GM12872 (cell line): ENCODE measurements at regions not wholly inside any gene's neighbourhood (a gene's known extent, or its start where the extent isn't known, plus 50 kb on each side); places are given as distances from the start of the nearest gene placed in this dataset.

Experiments used
- TF ChIP-seq, protein P1 (sequence below): IDR thresholded peaks from 3 replicates; pipeline ENCODE4 v1.5.1; 2011; ENCODE audit warnings: low read depth, mild to moderate bottlenecking, low read length, moderate library complexity; ENCODE audit not compliant: insufficient read depth

DNA sequence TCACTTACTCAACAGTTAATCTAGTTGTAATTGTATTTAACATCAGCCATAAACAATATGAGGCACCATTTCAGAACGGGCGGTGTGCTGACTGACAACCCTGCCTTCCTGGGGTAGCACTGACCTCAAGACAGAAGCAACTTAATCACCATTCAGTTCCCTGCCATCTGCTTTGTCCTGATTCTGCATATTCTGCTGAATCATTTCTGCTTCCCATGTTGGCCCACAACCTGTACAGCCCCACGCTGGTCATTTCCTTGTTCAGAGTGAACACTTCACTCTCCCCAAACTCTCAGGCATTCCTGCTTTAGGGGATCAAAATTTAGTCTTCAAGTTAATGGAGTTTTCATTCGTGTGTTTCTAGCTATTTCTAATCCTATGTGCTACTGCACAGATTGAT lies 132.3 kb upstream of the ZBED5 start:
- TF ChIP-seq, protein P1, sequence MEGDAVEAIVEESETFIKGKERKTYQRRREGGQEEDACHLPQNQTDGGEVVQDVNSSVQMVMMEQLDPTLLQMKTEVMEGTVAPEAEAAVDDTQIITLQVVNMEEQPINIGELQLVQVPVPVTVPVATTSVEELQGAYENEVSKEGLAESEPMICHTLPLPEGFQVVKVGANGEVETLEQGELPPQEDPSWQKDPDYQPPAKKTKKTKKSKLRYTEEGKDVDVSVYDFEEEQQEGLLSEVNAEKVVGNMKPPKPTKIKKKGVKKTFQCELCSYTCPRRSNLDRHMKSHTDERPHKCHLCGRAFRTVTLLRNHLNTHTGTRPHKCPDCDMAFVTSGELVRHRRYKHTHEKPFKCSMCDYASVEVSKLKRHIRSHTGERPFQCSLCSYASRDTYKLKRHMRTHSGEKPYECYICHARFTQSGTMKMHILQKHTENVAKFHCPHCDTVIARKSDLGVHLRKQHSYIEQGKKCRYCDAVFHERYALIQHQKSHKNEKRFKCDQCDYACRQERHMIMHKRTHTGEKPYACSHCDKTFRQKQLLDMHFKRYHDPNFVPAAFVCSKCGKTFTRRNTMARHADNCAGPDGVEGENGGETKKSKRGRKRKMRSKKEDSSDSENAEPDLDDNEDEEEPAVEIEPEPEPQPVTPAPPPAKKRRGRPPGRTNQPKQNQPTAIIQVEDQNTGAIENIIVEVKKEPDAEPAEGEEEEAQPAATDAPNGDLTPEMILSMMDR = no peak

DNA sequence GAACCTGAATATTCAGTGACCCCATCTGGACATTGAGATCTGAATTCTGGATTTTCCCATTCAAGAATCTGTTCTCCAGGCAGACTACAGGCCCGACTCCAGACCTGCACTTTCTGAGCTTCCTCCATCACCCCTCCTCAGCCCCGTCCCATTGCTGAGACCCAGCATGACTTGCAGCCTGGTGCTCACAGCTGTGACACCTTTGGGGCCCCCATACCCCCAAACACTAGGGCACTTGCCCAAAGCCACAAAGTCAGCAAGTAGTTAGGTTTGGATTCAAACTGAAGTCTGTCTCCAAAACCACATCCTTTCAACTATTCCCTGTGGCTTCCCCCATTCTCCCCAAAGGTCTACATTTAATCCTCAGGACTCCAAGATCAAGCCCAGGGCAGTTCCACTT lies 128.2 kb upstream of the ZBED5 start:
- TF ChIP-seq, protein P1 = no peak

DNA sequence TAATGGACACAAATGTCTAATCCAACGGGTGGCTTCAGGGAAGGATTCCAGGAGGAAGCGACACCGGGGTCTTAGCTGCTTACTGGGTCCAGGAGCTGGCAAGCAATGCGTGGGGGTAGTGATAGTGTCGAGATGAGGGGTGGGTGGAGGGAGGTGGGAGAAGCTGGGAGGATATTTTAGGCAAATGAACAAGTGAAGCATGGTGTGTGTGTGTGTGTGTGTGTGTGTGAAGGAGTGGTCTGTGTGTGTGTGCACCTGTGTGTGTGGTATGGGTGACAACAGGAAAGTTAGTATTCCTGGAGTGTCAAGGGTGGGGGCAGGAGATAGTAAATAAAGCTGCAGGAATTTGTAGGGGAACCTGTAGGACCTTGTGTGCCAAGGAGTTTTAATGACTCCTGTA lies 126.9 kb upstream of the ZBED5 start:
- TF ChIP-seq, protein P1 = no peak

DNA sequence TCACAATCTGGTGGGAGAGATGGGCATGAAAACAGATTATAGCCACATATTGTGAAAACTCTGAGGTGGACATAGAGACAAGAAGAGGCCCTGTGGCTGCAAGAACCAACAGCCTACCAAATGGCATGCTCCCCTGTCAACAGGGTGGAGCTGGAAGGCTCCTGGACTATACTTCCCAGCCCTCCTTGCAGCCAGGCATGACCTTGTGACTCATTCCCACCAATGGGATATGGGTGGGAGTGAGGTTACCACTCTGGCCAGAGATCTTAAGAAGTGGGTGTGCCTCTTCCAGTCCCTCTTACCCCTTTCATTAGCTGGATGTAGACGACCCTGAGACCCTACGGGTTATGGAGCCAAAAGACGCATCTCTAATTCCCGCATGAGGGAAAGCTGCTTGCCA lies 126.4 kb upstream of the ZBED5 start:
- TF ChIP-seq, protein P1 = no peak

DNA sequence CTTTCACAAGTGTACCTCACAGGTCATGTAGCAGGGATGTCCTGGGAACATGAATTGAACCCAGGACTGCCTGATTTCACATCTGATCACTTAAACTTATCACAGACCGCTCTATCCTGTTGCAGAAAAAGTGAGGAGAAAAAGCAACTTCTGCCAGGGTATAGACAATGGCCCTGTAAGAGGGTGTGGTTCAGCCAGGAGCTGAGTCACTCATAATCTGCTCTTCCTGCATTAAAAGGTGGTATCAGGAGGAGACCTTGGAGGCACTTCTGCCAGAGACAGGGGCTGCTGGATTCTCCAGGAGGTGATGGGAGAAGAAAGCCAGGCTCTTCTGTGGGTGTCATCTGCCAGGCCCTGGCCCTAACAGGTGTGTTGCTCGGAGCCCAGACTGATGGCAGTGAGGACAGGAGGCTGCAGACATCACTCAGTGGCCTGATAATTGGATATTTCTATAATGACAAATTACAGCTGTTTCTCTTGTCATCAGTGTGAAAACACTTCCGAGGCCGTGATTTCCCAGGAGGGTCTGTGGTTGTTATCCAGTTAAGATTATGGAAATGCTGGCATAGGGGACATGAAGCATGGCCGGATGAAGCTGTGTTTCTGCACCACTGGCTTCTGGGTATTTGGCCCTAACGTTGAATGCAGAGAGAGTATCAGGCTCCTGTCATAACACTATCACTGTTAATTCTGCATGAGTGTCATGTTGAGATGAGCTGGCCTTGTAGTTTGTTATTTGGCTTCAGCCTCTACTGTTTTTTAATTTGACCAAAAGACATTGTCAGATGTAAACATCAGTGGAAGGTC lies 125.1 kb upstream of the ZBED5 start:
- TF ChIP-seq, protein P1 = no peak

DNA sequence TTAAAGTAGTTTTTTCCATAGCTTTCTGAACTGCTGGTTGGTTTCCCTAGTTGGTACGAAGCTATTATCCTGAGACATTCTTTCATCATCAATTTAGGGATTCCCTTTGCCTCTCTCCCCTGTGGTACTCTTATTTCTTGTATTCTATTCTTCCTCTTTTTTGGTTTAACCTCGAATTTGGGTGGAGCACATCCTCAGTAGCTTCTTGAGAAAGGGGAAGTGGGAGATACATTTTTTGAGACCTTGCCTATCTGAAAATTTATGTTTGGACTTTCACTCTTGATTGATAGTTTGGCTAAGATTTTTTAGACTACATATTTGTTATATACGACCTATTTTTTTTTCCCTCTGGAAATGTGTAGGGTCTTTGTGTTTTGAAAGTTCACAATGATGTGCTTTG lies 121.7 kb upstream of the ZBED5 start:
- TF ChIP-seq, protein P1 = no peak

DNA sequence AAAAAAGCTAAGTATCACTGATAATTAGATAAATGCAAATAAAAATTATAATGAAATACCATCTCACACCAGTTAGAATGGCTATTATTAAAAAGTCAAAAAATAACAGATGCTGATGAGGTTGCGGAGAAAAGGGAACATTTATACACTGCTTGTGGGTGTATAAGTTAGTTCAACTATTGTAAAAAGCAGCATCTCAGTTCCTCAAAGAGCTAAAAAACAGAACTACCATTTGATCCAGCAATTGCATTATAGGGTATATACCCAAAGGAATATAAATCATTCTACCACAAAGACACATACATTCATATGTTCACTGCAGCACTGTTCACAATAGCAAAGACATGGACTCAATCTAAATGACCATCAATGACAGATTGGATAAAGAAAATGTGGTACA lies 120.3 kb upstream of the ZBED5 start:
- TF ChIP-seq, protein P1 = no peak
